Natural killer cell (primary cell): ENCODE measurements at regions not wholly inside any gene's neighbourhood (a gene's known extent, or its start where the extent isn't known, plus 50 kb on each side); places are given as distances from the start of the nearest gene placed in this dataset.
"Not testable (repeated sequence)": the region's sequence is repeated elsewhere in the genome, so short reads cannot be mapped to it uniquely, and the experiment has no call there.

Experiments
- ATAC-seq, 3 donors: fragments of 150-1000 bp in 2 of 3; fragments of 200-7000 bp in 1 of 3; cut with Tn5 transposase; 1 replicate in 1 of 3; 2 replicates in 2 of 3; pipeline ENCODE4 v1.10.0; 2021; ENCODE audit warnings: mild to moderate bottlenecking in 2 of 3, moderate library complexity in 2 of 3
- DNase-seq, 2 donors: peaks; one replicate each; pipeline versions ENCODE4 v3.0.0 to v3.0.0-alpha.2; 2013 to 2021; ENCODE audit warnings: mixed read lengths in 1 of 2
- H3K27ac ChIP-seq: one replicate; pipeline ENCODE4 v1.5.1; 2013; ENCODE audit warnings: mild to moderate bottlenecking, low read length
- H3K27me3 ChIP-seq: one replicate; pipeline ENCODE4 v1.6.1; 2013; ENCODE audit warnings: low read length; ENCODE audit not compliant: control insufficient read depth, insufficient read depth
- H3K36me3 ChIP-seq: one replicate; pipeline ENCODE4 v1.6.1; 2013; ENCODE audit warnings: low read length; ENCODE audit not compliant: control insufficient read depth, insufficient read depth
- H3K4me1 ChIP-seq: one replicate; pipeline ENCODE4 v1.6.1; 2013; ENCODE audit warnings: low read length; ENCODE audit not compliant: control insufficient read depth, insufficient read depth
- H3K4me3 ChIP-seq: one replicate; pipeline ENCODE4 v1.5.1; 2013; ENCODE audit warnings: low read length
- H3K9me3 ChIP-seq: one replicate; pipeline ENCODE4 v1.6.1; 2013; ENCODE audit warnings: low read length; ENCODE audit not compliant: control insufficient read depth, insufficient read depth
- H3K27ac Mint-ChIP-seq, 2 donors: one replicate each; pipeline ENCODE4 v1.8.0; 2022; ENCODE audit warnings: mild to moderate bottlenecking in 2 of 2, mixed read lengths in 2 of 2, moderate library complexity in 1 of 2
- H3K27me3 Mint-ChIP-seq, 2 donors: one replicate each; pipeline ENCODE4 v1.8.0; 2022; ENCODE audit warnings: low read depth in 2 of 2, mixed read lengths in 2 of 2
- H3K36me3 Mint-ChIP-seq: one replicate; pipeline ENCODE4 v1.8.0; 2022; ENCODE audit warnings: mixed read lengths
- H3K4me1 Mint-ChIP-seq, 2 donors: one replicate each; pipeline ENCODE4 v1.8.0; 2022; ENCODE audit warnings: mixed read lengths in 2 of 2
- H3K4me3 Mint-ChIP-seq: one replicate; pipeline ENCODE4 v1.8.0; 2022; ENCODE audit warnings: mild to moderate bottlenecking, moderate library complexity, mixed read lengths
- H3K9me3 Mint-ChIP-seq, 2 donors: one replicate each; pipeline ENCODE4 v1.8.0; 2022; ENCODE audit warnings: mixed read lengths in 2 of 2
- WGBS: methylation state at CpG from one replicate; pipeline ENCODE4 v1.1.7; 2013; ENCODE audit warnings: missing lambda C conversion rate; ENCODE audit not compliant: insufficient coverage; 5-methylcytosine and 5-hydroxymethylcytosine counted together
- intact Hi-C: fragments of 100-400 bp; cut with micrococcal nuclease; formaldehyde crosslinking; loops from one replicate; pipeline ENCODE4 v1.14.2; 2022
- TF ChIP-seq, protein P1 (sequence below): fragments of 200-600 bp; IDR thresholded peaks from one replicate; pipeline ENCODE4 v1.8.0; 2022; ENCODE audit warnings: antibody characterized with exemption

DNA sequence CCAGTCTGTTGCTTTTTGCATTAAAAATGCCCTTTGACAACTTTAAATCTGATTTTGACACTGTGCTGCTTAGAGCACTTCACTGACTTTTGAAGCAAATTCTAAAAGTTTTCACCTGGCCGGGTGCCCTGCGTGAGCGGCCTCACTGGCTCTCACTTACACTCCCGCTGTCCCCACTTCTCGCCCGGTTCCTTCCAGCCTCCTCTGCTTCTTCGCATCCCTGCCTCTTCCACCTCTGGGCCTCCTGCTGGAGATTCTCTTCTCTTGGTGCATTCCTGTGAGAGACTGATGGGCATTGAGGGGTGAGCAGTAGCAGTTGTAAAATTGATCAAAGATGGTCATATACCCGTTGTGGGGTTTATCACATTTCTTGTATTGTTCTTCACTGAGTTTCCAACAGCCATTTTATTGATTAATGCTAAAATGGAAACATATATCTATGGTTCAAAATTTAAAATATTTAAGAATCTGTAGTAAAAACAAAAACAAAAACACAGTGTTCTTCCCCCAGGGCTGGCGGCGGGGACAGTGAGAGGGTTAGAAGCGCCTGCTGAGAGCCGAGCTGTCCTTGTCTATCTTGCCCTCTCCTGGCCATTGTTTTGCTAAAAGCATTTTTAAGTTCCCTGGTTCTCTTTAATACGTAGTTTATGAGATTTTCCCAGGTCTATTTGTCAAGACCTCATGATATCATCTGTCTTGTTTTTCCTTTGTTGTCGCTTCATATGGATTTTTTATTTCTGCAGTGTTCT is 160.1 kb downstream of the GOLGA8K start:
- H3K9me3 ChIP-seq, H3K36me3 ChIP-seq, intact Hi-C loops, H3K36me3 Mint-ChIP-seq, H3K27me3 Mint-ChIP-seq, H3K4me1 Mint-ChIP-seq, H3K4me3 ChIP-seq, H3K9me3 Mint-ChIP-seq, H3K27ac ChIP-seq, DNase-seq, H3K4me1 ChIP-seq, H3K4me3 Mint-ChIP-seq, ATAC-seq, H3K27me3 ChIP-seq, H3K27ac Mint-ChIP-seq: not testable (repeated sequence)
- WGBS, result 97% methylated on average over 7 of the region's 14 CpGs

DNA sequence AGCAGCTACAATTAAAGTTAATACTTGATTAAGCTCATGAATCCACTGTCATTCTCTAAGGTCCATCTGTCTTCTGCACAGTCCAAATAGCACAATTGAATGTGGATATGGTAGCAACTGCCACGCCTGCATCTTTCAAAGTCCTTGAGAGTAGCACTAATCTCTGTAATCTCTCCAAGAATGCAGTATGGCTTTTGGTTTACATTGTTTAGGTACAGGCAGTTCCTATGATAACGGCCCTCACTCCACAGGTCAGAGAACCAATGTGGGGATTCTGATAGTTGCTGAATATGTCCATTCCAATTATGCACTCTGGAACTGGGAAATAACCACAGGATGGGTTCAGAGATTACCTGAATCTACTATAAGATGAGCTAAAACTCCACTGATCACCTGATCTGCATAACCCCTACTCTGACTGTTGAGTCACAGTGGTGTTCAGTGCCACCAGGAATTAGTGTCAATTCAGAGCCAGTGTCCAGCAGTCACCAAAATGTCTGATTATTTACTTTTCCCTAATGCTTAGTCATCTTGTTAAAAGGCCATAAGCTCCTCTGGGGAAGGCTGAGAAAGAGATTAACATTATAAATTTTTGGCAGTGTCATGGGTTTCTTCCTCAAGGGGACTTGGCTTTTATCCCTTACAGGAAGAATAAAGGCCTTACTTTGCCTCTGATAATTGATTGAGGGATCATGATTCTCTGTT is 175.5 kb downstream of the GOLGA8K start:
- H3K4me3 Mint-ChIP-seq, H3K27ac ChIP-seq, intact Hi-C loops, DNase-seq, H3K4me1 ChIP-seq, H3K4me3 ChIP-seq, H3K27me3 ChIP-seq, H3K9me3 Mint-ChIP-seq, H3K27ac Mint-ChIP-seq, H3K36me3 ChIP-seq, H3K9me3 ChIP-seq, ATAC-seq, H3K27me3 Mint-ChIP-seq, H3K4me1 Mint-ChIP-seq, H3K36me3 Mint-ChIP-seq: not testable (repeated sequence)
- no CpG with 5 or more reads among the region's 2 CpGs for WGBS

DNA sequence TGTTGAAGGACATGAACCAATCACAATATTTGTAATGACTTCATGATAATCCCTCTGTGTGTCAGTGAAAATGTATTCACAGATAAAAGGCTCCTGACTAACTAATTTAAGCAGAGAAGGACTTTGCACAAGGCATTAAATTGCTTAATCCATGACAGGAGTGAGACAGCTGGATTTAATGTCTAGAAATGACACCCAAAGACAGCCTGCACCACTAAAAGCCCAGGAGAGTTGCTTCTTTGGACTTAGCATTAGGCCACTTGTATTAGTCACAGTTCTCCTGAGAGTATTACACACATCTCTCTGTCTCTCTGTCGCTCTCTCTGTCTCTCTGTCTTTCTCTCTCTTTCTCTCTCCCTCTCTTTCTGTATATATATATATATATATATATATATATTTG is 180.4 kb downstream of the GOLGA8K start:
- H3K4me1 ChIP-seq, result no peaks in the 10 kb centered on the region
- no peaks in the 10 kb centered on the region for H3K27me3 ChIP-seq
- Mint-ChIP-seq H3K36me3 (peaks cover 23% of the 10 kb centered on the region), H3K9me3 (peaks cover 10 to 11% of the 10 kb centered on the region in 2 donors), H3K4me3 (no peak overlapping the region), H3K4me1 (no peaks in the 10 kb centered on the region), H3K27ac (no peak overlapping the region), H3K27me3 (peaks cover 2 to 36% of the 10 kb centered on the region in 2 donors)
- DNase-seq, result no peak
- WGBS, result no CpG with 5 or more reads among the region's 1 CpG
- no peak overlapping the region for H3K4me3 ChIP-seq
- H3K9me3 ChIP-seq, result no peaks in the 10 kb centered on the region
- intact Hi-C loops, result no loop called here
- no peak overlapping the region for H3K27ac ChIP-seq
- no peak for ATAC-seq
- TF ChIP-seq, protein P1, sequence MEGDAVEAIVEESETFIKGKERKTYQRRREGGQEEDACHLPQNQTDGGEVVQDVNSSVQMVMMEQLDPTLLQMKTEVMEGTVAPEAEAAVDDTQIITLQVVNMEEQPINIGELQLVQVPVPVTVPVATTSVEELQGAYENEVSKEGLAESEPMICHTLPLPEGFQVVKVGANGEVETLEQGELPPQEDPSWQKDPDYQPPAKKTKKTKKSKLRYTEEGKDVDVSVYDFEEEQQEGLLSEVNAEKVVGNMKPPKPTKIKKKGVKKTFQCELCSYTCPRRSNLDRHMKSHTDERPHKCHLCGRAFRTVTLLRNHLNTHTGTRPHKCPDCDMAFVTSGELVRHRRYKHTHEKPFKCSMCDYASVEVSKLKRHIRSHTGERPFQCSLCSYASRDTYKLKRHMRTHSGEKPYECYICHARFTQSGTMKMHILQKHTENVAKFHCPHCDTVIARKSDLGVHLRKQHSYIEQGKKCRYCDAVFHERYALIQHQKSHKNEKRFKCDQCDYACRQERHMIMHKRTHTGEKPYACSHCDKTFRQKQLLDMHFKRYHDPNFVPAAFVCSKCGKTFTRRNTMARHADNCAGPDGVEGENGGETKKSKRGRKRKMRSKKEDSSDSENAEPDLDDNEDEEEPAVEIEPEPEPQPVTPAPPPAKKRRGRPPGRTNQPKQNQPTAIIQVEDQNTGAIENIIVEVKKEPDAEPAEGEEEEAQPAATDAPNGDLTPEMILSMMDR, result no peak
- H3K36me3 ChIP-seq, result no peaks in the 10 kb centered on the region
